Body of pancreas (tissue), 4 donors: ENCODE measurements at regions not wholly inside any gene's neighbourhood (a gene's known extent, or its start where the extent isn't known, plus 50 kb on each side); places are given as distances from the start of the nearest gene placed in this dataset.
A peak's percentile ranks its signal among the peaks of the same experiment; 100 is the strongest.

Source experiments
- ATAC-seq: fragments of 150-250 bp; one replicate; pipeline ENCODE4 v1.9.1; 2016
- DNase-seq, 4 donors: peaks; one replicate each; pipeline ENCODE4 v3.0.0-alpha.2; 2019
- H3K27ac ChIP-seq, 4 donors: fragments of 200-600 bp; sonication (generic); 1 replicate in 3 of 4; 2 replicates in 1 of 4; pipeline versions ENCODE4 v1.5.1 to v1.6.1; 2016 to 2019; ENCODE audit warnings: mild to moderate bottlenecking in 1 of 4, mixed read lengths in 1 of 4, moderate library complexity in 1 of 4
- H3K27me3 ChIP-seq, 2 donors: fragments of 200-600 bp; sonication (generic); one replicate each; pipeline ENCODE4 v1.6.0; 2016; ENCODE audit warnings: mild to moderate bottlenecking in 1 of 2
- H3K36me3 ChIP-seq, 2 donors: fragments of 200-600 bp; sonication (generic); replicated peaks in 1 of 2; 2 replicates each; pipeline ENCODE4 v1.5.1; 2016; ENCODE audit warnings: low read depth in 2 of 2; ENCODE audit not compliant: insufficient read depth in 1 of 2
- H3K4me1 ChIP-seq: fragments of 200-600 bp; sonication (generic); one replicate; pipeline ENCODE4 v1.6.0; 2016
- H3K4me3 ChIP-seq, 2 donors: fragments of 200-600 bp; sonication (generic); 1 replicate in 1 of 2; 2 replicates in 1 of 2; pipeline ENCODE4 v1.5.1; 2016 to 2019
- H3K9me3 ChIP-seq, 3 donors: fragments of 200-600 bp; sonication (generic); 1 replicate in 2 of 3; 2 replicates in 1 of 3; pipeline ENCODE4 v1.5.1; 2016
- CTCF ChIP-seq, 7 experiments: fragments of 450-650 bp in 4 of 7; fragments of 200-600 bp in 3 of 7; sonication (generic) in 3 of 7; IDR thresholded peaks; one replicate each; pipeline ENCODE4 v1.5.1; 2016 to 2019; ENCODE audit warnings: antibody characterized with exemption in 7 of 7
- POLR2A ChIP-seq, 3 donors: fragments of 450-650 bp; IDR thresholded peaks; one replicate each; pipeline ENCODE4 v1.6.1; 2016; ENCODE audit warnings: antibody characterized with exemption in 3 of 3, mild to moderate bottlenecking in 2 of 3
- WGBS, 2 donors: methylation state at CpG; one replicate each; pipeline ENCODE4 v1.1.5; 2017; 5-methylcytosine and 5-hydroxymethylcytosine counted together
- intact Hi-C: fragments of 100-400 bp; cut with DNase I; formaldehyde crosslinking; loops from one replicate; pipeline ENCODE4 v1.15.1; 2023

GRCh38 chr10:44066527-44067255 lies 318.2 kb downstream of the CXCL12 start:
- peaks cover 52% of the 10 kb centered on the region for H3K4me1 ChIP-seq
- intact Hi-C loops = no loop called here

GRCh38 chr10:44065788-44066526 lies 318.9 kb downstream of the CXCL12 start:
- H3K27me3 ChIP-seq = no peaks in the 10 kb centered on the region
- no peaks in the 10 kb centered on the region for H3K9me3 ChIP-seq
- WGBS, 2 donors = 53 to 55% methylated on average over 9 of the region's 9 CpGs
- intact Hi-C loops = no loop called here
- H3K4me3 ChIP-seq = no peak overlapping the region
- no peaks in the 10 kb centered on the region for H3K36me3 ChIP-seq
- DNase-seq (peak in 3 of 4 donors; percentile 50 to 77 (median 66)), ATAC-seq (peak; percentile 73)
- H3K4me1 ChIP-seq = peaks cover 46% of the 10 kb centered on the region
- peak overlapping the region; percentile 48 to 67 (median 52) for H3K27ac ChIP-seq
- TF ChIP-seq CTCF (IDR thresholded peaks at IDR 0.05) (no peak), POLR2A (IDR thresholded peaks at IDR 0.05) (no peak)

More at GRCh38 chr10:44066527-44067255, 318.2 kb downstream of the CXCL12 start:
- no peak for DNase-seq
- Histone ChIP-seq H3K36me3 (no peaks in the 10 kb centered on the region), H3K27me3 (no peaks in the 10 kb centered on the region), H3K9me3 (no peaks in the 10 kb centered on the region), H3K4me3 (no peak overlapping the region), H3K27ac (no peak overlapping the region)
- WGBS, 2 donors = 75 to 80% methylated on average over 5 of the region's 5 CpGs
- TF ChIP-seq POLR2A (IDR thresholded peaks at IDR 0.05) (no peak), CTCF (IDR thresholded peaks at IDR 0.05) (no peak)
- ATAC-seq = no peak

GRCh38 chr10:44064987-44065787 lies 319.7 kb downstream of the CXCL12 start:
- peaks cover 46% of the 10 kb centered on the region for H3K4me1 ChIP-seq
- peak; percentile 42 for ATAC-seq
- TF ChIP-seq CTCF (IDR thresholded peaks at IDR 0.05) = no peak
- TF ChIP-seq POLR2A (IDR thresholded peaks at IDR 0.05) = no peak
- no peaks in the 10 kb centered on the region for H3K36me3 ChIP-seq
- H3K27me3 ChIP-seq = no peaks in the 10 kb centered on the region
- peak overlapping the region; percentile 48 to 67 (median 52) for H3K27ac ChIP-seq
- WGBS, 2 donors = 59 to 60% methylated on average over 6 to 7 of the region's 7 CpGs
- H3K9me3 ChIP-seq = no peaks in the 10 kb centered on the region
- no peak overlapping the region for H3K4me3 ChIP-seq
- intact Hi-C loops = no loop called here
- DNase-seq = peak in 2 of 4 donors; percentile 37 to 42

GRCh38 chr10:44064317-44064716 lies 320.6 kb downstream of the CXCL12 start:
- Histone ChIP-seq H3K4me1 (peaks cover 48% of the 10 kb centered on the region), H3K27ac (peak overlapping the region in 1 of 4 donors; percentile 8), H3K27me3 (no peaks in the 10 kb centered on the region), H3K9me3 (no peaks in the 10 kb centered on the region), H3K4me3 (no peak overlapping the region), H3K36me3 (no peaks in the 10 kb centered on the region)
- TF ChIP-seq POLR2A (IDR thresholded peaks at IDR 0.05) (no peak), CTCF (IDR thresholded peaks at IDR 0.05) (no peak)
- WGBS, 2 donors = 68 to 78% methylated on average over 8 of the region's 8 CpGs
- intact Hi-C loops = no loop called here
- DNase-seq (no peak), ATAC-seq (no peak)
